Effector memory CD8-positive, alpha-beta T cell (primary cell): ENCODE measurements at regions not wholly inside any gene's neighbourhood (a gene's known extent, or its start where the extent isn't known, plus 50 kb on each side); places are given as distances from the start of the nearest gene placed in this dataset.
"Not testable (repeated sequence)": the region's sequence is repeated elsewhere in the genome, so short reads cannot be mapped to it uniquely, and the experiment has no call there.

ENCODE experiments used
- ATAC-seq: fragments of 150-1000 bp; cut with Tn5 transposase; replicated peaks from 2 replicates; pipeline ENCODE4 v1.10.0; 2021; ENCODE audit warnings: mild to moderate bottlenecking, moderate library complexity
- DNase-seq, 3 experiments: peaks; one replicate each; pipeline ENCODE4 v3.0.0; 2021
- H3K27ac Mint-ChIP-seq, 2 donors: one replicate each; pipeline ENCODE4 v1.8.0; 2022; ENCODE audit warnings: mild to moderate bottlenecking in 2 of 2, mixed read lengths in 2 of 2, moderate library complexity in 2 of 2
- H3K27me3 Mint-ChIP-seq, 2 donors: one replicate each; pipeline ENCODE4 v1.8.0; 2022; ENCODE audit warnings: mixed read lengths in 2 of 2
- H3K36me3 Mint-ChIP-seq: one replicate; pipeline ENCODE4 v1.8.0; 2022; ENCODE audit warnings: mild to moderate bottlenecking, moderate library complexity, mixed read lengths; ENCODE audit not compliant: insufficient read depth
- H3K4me1 Mint-ChIP-seq, 2 donors: one replicate each; pipeline ENCODE4 v1.8.0; 2022; ENCODE audit warnings: low read depth in 2 of 2, mixed read lengths in 2 of 2
- H3K4me3 Mint-ChIP-seq, 2 donors: one replicate each; pipeline ENCODE4 v1.8.0; 2022; ENCODE audit warnings: mild to moderate bottlenecking in 2 of 2, mixed read lengths in 2 of 2, moderate library complexity in 2 of 2
- H3K9me3 Mint-ChIP-seq, 2 donors: one replicate each; pipeline ENCODE4 v1.8.0; 2022; ENCODE audit warnings: mixed read lengths in 2 of 2

DNA sequence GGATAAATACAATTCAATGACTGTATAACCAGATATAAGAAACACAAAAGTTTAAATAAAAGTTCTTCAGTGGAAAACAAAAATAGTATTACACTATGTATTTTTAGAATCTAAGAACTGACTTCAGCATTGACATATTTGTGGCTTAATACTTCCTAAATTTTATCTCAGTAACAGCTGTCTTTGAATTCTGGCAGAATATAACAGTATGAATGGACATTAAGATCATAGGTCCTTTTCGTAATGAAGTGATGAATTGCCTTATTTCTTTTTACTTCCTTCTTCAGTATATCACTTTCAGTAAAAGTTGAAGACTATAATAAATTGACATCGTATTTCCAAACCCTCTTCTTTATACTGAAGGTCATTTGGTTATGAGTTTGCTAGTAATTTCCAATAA is 1030.0 kb downstream of the MRPL39 start:
- H3K4me1 Mint-ChIP-seq, result no peaks in the 10 kb centered on the region
- peaks cover 1 to 7% of the 10 kb centered on the region in 2 donors for H3K9me3 Mint-ChIP-seq
- no peaks in the 10 kb centered on the region for H3K36me3 Mint-ChIP-seq
- no peak for ATAC-seq
- DNase-seq, result no peak
- H3K27me3 Mint-ChIP-seq, result no peaks in the 10 kb centered on the region
- no peak overlapping the region for H3K4me3 Mint-ChIP-seq
- no peak overlapping the region for H3K27ac Mint-ChIP-seq

DNA sequence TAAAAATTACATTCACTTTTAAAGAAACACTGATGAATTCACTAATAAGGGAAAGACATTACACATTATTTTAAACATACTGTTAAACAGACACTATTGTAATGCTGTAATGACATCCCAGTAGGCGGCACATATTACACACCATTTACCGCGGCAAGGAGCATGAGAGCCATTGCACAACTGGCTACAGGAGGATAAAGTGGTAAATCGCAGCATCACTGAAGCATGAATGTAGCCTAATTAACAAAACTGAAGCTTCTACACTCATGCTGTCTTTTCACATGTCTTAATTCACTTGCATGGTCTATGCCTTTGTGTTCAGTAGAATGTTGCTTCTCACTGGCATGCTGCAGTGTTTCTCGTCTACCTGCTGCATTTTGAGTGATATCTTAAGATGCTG is 1046.0 kb downstream of the MRPL39 start:
- H3K36me3 Mint-ChIP-seq, result no peaks in the 10 kb centered on the region
- peaks cover 10 to 14% of the 10 kb centered on the region in 2 donors for H3K9me3 Mint-ChIP-seq
- H3K4me3 Mint-ChIP-seq, result no peak overlapping the region
- DNase-seq, result no peak
- H3K27ac Mint-ChIP-seq, result no peak overlapping the region
- H3K27me3 Mint-ChIP-seq, result no peaks in the 10 kb centered on the region
- no peaks in the 10 kb centered on the region for H3K4me1 Mint-ChIP-seq
- no peak for ATAC-seq

DNA sequence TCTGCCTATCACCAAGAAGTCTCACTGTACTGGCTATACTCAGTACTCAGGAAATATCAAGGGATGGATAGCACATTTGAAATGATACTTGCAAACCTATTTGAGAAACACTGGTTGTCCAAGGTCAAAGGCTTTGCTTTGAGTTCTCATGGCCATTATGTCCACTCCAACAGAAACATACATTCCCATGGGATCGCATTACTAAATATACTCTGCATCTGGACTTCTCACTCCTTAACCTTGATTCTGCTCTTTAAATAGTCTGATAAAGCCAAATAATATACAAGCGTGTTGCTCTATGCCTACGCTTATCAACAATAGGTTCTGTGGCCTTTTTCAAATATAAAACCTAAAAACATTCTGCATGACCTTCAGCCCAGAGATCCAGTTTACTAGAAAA is 1054.8 kb downstream of the MRPL39 start:
- no peak for DNase-seq
- Mint-ChIP-seq H3K4me3 (no peak overlapping the region), H3K36me3 (no peaks in the 10 kb centered on the region), H3K9me3 (peaks cover 7% of the 10 kb centered on the region in 2 donors), H3K27me3 (no peaks in the 10 kb centered on the region), H3K4me1 (no peaks in the 10 kb centered on the region), H3K27ac (no peak overlapping the region)
- no peak for ATAC-seq

DNA sequence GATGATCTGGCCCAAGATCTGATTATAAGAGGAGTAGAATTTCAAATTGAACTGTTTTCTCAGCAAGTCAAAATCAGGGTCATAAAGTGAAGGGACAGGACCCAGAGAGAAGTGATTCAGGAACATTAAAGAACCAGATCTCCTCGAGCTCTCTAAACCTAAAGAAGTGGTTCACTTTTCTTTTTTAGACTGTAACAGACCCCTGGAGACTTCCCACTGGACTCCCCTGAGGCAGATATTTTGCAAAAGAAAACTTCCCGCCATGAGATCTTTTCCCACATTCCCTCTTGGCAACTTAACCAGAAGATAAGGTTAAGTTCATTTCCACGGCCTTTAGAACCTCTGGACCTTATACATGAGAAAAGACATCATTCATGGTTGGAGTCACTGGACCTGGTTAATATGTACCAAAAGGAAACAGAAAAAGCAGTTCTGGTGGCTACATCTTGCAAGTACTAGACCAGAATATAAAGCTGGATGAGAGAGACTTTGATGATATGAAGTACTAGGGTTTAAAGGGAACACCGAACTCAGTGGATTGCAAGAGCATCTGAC is 1061.4 kb downstream of the MRPL39 start:
- Mint-ChIP-seq H3K4me3 (no peak overlapping the region), H3K9me3 (peaks cover 0 to 3% of the 10 kb centered on the region in 2 donors), H3K27me3 (no peaks in the 10 kb centered on the region), H3K36me3 (no peaks in the 10 kb centered on the region), H3K4me1 (no peaks in the 10 kb centered on the region), H3K27ac (no peak overlapping the region)
- ATAC-seq, result no peak
- no peak for DNase-seq

DNA sequence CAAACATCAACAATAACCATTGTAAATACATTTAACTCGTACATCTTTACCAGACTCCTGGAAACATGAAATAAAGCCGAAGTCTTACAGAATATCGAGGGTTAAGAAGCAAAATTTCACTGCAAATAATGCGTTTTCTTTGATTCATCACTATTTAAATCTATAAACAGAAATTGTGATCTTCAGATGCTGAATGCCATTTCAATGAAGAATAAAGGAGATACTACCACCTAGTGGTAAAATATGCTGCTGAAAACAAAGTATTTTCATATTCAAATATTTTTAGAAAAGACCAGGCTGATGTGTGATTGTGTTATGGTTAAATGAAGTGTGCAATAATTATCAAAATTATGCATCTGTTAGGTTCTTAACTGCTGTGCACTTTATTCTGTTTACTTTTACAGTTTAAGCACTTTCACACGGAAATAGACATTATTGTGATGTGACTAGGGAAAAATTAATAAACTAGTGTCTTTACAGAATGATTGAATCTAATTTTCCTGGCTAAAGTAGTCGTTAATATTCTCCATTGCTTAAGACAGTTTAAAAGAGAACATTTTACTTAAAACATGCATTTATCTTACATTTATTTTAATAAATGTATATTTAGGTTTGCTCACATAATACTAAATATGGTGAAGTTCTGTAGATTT is 1093.1 kb downstream of the MRPL39 start:
- Mint-ChIP-seq H3K4me3 (no peak overlapping the region), H3K36me3 (no peaks in the 10 kb centered on the region), H3K27me3 (no peaks in the 10 kb centered on the region), H3K4me1 (no peaks in the 10 kb centered on the region), H3K27ac (no peak overlapping the region), H3K9me3 (no peaks in the 10 kb centered on the region)
- ATAC-seq (no peak), DNase-seq (no peak)

DNA sequence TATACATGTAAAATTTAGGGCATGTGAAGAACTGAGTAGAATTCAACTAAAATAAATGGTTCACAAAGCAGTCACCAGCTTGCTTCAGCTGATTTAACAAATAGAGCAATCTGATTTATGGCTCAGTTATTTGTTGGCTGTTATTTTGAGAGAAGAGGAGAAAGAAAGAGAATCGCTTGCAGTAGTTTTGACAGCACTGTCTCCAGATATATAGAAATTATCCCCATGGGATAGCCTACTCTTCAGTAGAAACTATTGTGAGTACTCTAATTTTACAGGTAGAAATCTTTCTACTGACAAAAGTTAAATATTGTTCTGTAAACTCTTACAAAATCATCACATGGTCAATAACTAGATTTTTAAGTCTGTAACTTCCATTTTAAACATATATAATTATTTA is 1098.2 kb downstream of the MRPL39 start:
- ATAC-seq (no peak), DNase-seq (no peak)
- H3K27ac Mint-ChIP-seq, result no peak overlapping the region
- H3K9me3 Mint-ChIP-seq, result peaks cover 5 to 20% of the 10 kb centered on the region in 2 donors
- no peaks in the 10 kb centered on the region for H3K36me3 Mint-ChIP-seq
- no peak overlapping the region for H3K4me3 Mint-ChIP-seq
- H3K27me3 Mint-ChIP-seq, result no peaks in the 10 kb centered on the region
- H3K4me1 Mint-ChIP-seq, result no peaks in the 10 kb centered on the region

DNA sequence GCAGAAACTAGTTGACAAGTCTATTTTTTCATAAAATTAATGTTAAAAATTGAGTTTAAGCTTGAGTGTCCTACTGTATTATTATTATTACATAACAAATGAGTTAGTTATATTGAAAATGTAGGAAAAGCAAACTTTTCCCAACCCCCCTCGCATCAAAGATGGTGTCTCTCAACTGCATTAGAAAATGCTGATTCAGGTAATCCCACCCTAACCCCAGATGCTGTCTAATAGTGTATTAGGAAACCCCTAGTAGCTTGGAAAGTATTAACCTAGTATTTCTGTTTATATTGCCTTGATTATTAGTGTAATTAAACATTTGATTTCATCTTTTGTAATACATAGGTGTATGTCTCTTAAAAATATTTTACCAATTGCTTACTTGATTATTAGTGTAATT is 1120.3 kb downstream of the MRPL39 start:
- H3K27ac Mint-ChIP-seq, result no peak overlapping the region
- no peaks in the 10 kb centered on the region for H3K9me3 Mint-ChIP-seq
- no peaks in the 10 kb centered on the region for H3K36me3 Mint-ChIP-seq
- ATAC-seq (no peak), DNase-seq (no peak)
- H3K4me1 Mint-ChIP-seq, result no peaks in the 10 kb centered on the region
- no peak overlapping the region for H3K4me3 Mint-ChIP-seq
- H3K27me3 Mint-ChIP-seq, result no peaks in the 10 kb centered on the region

DNA sequence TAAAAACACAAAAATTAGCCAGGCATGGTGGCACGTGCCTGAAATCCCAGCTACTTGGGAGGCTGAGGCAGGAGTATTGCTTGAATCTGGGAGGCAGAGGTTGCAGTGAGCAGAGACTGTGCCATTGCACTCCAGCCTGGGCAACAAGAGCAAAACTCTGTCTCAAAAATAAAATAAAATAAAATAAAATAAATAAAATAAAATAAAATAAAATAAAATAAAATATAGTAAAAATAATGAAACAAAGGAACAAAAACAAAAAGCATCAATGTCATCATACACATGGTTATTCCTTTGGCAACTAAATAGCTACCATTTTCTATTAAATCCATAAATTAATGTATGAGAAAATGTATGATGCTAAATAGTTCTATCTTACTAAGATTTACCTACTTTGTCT is 1123.9 kb downstream of the MRPL39 start:
- H3K4me1 Mint-ChIP-seq, H3K27ac Mint-ChIP-seq, ATAC-seq, H3K9me3 Mint-ChIP-seq, H3K4me3 Mint-ChIP-seq, H3K36me3 Mint-ChIP-seq, DNase-seq, H3K27me3 Mint-ChIP-seq: not testable (repeated sequence)

DNA sequence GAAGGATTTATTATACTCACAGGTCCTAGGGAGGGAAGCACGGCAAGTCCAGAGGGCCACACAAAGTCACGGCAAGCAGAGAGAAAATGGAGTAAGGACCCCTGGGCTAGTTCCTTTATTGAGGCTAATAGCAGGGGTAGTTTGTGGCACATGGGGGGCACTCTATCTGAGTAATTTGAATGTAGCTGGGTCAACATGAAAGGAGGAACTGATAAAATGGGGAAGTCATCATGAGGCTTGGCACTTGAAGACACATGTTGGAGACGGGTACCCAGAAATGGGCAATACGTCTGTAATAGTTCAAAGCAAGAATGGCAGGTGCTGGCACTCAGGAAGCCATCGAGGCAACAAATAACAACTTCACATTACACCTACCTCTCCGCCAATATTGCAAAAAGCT is 1136.4 kb downstream of the MRPL39 start:
- ATAC-seq (no peak), DNase-seq (no peak)
- no peak overlapping the region for H3K4me3 Mint-ChIP-seq
- H3K4me1 Mint-ChIP-seq, result no peaks in the 10 kb centered on the region
- no peaks in the 10 kb centered on the region for H3K36me3 Mint-ChIP-seq
- peaks cover 3 to 5% of the 10 kb centered on the region in 2 donors for H3K9me3 Mint-ChIP-seq
- H3K27ac Mint-ChIP-seq, result no peak overlapping the region
- no peaks in the 10 kb centered on the region for H3K27me3 Mint-ChIP-seq

DNA sequence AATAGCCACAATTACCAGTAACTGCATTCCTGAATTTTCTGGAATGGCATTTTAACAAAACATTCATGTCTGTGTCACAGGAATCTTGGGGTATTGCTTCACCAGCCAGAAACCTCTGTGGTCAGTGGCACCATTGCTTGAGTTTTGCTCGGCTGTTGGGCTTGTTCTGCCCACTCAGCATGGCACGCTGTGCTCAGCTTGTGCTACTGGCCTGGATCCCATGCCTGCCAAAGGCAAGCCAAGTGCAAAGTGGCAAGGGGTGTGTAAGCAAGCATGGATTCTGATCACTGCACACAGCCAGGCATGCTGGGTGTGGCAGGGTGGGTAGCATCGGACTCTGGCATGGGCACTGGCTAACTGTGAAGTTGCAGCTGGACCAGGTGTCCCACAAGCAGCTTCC is 1150.9 kb downstream of the MRPL39 start:
- no peaks in the 10 kb centered on the region for H3K27me3 Mint-ChIP-seq
- H3K9me3 Mint-ChIP-seq, result peaks cover 0 to under 1% of the 10 kb centered on the region in 2 donors
- no peak for DNase-seq
- no peaks in the 10 kb centered on the region for H3K4me1 Mint-ChIP-seq
- no peak overlapping the region for H3K4me3 Mint-ChIP-seq
- no peak for ATAC-seq
- H3K36me3 Mint-ChIP-seq, result no peaks in the 10 kb centered on the region
- no peak overlapping the region for H3K27ac Mint-ChIP-seq

DNA sequence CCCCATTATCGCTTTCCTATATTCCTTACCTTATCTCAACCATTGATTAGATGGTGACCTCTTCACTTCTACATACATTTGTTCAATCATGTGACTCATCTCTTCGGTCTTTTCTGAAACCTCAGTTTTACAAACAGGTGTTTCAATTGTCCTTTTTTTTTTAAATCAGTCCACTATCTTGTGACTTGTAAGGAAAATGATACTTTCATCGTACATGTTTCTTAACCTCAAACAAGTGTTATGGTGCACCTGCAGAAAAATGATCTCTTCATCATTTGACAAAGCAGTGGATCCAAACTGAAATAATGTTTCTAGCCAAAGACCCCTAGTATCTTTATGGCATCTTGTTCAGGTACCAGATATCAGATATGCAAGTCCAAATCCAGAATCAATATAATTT is 1157.2 kb downstream of the MRPL39 start:
- Mint-ChIP-seq H3K27me3 (no peaks in the 10 kb centered on the region), H3K4me3 (no peak overlapping the region), H3K27ac (no peak overlapping the region), H3K4me1 (no peaks in the 10 kb centered on the region), H3K9me3 (peaks cover 0 to 8% of the 10 kb centered on the region in 2 donors), H3K36me3 (no peaks in the 10 kb centered on the region)
- DNase-seq (no peak), ATAC-seq (no peak)

DNA sequence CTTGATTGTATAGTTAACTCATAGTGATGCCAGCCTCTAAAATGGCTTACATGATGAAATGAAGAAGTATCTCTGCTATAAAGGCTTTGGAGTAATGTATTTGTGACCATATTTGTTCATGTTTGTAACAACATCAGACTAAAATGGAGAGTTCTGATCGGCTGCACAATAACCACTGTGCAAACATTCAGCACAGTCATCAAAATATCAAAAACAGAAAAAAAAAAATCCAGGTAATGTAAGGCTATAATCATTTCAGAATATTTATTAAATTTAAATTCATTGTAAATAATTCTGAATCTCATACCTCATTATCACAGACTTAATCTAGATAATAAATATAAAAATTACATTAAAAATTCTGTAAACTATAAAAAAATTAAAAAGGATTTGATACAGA is 1161.8 kb downstream of the MRPL39 start:
- no peak for ATAC-seq
- H3K36me3 Mint-ChIP-seq, result no peaks in the 10 kb centered on the region
- DNase-seq, result no peak
- H3K4me3 Mint-ChIP-seq, result no peak overlapping the region
- H3K27ac Mint-ChIP-seq, result no peak overlapping the region
- no peaks in the 10 kb centered on the region for H3K27me3 Mint-ChIP-seq
- peaks cover 5 to 24% of the 10 kb centered on the region in 2 donors for H3K9me3 Mint-ChIP-seq
- no peaks in the 10 kb centered on the region for H3K4me1 Mint-ChIP-seq

DNA sequence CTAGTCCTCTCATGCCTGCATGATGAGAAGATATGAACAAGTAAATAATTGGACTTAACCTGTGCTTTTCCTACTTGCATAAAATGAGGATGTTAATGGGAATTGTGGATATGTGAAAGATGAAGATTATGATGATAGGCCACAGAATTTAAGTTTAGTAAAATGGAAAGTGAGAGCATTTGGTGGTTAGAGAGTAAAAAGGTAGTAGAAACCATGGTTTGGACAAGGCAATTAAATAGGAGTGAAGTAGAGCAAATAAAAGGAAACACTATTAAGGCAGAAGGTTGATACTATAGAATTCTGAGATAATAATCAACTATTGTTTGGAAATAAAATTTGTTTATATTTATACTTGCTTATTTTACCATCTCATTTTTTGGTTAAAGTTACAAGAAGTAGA is 1162.5 kb downstream of the MRPL39 start:
- no peaks in the 10 kb centered on the region for H3K27me3 Mint-ChIP-seq
- H3K9me3 Mint-ChIP-seq, result peaks cover 9 to 32% of the 10 kb centered on the region in 2 donors
- no peaks in the 10 kb centered on the region for H3K4me1 Mint-ChIP-seq
- no peak overlapping the region for H3K27ac Mint-ChIP-seq
- H3K4me3 Mint-ChIP-seq, result no peak overlapping the region
- no peaks in the 10 kb centered on the region for H3K36me3 Mint-ChIP-seq
- DNase-seq (no peak), ATAC-seq (no peak)

DNA sequence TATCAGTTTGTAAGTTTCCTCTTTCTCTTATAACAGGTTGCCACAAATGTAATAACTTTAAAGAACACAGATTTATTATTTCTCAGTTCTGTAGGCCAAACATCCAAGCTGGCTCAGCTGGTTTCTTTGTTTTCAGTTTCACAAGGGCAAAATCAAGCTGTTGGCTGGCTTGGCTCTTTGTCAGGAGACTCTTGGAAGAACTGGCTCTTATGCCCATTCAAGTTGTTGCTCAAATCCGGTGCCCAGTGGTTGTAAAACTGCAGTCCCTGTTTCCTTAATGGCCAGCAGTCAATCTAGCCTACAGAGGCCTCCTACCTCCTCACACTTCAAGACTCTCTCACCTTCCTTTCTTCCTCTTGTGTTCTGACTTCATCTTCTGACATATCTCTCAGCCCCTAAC is 1171.0 kb downstream of the MRPL39 start:
- ATAC-seq (no peak), DNase-seq (no peak)
- Mint-ChIP-seq H3K36me3 (no peaks in the 10 kb centered on the region), H3K27me3 (no peaks in the 10 kb centered on the region), H3K9me3 (peaks cover 8 to 18% of the 10 kb centered on the region in 2 donors), H3K27ac (no peak overlapping the region), H3K4me1 (no peaks in the 10 kb centered on the region), H3K4me3 (no peak overlapping the region)
